CD4-positive, alpha-beta T cell (primary cell): ENCODE measurements at regions not wholly inside any gene's neighbourhood (a gene's known extent, or its start where the extent isn't known, plus 50 kb on each side); places are given as distances from the start of the nearest gene placed in this dataset.

Source experiments
- ATAC-seq: fragments of 200-7000 bp; cut with Tn5 transposase; one replicate; pipeline ENCODE4 v1.10.0; 2022; ENCODE audit warnings: mild to moderate bottlenecking; ENCODE audit not compliant: poor library complexity
- CTCF ChIA-PET: fragments of 350-600 bp; sonication (Branson Sonifier 250); formaldehyde crosslinking; loops from one replicate; lab custom pipeline; 2021; ENCODE audit warnings: antibody characterized with exemption, inconsistent platforms; lab: Charles Lee
- POLR2A ChIA-PET: fragments of 350-600 bp; sonication (Branson Sonifier 250); formaldehyde crosslinking; loops from one replicate; lab custom pipeline; 2021; ENCODE audit warnings: antibody characterized with exemption, inconsistent platforms; lab: Charles Lee
- DNase-seq, 14 experiments: peaks; one replicate each; pipeline ENCODE4 v3.0.0-alpha.2; 2013 to 2020; ENCODE audit warnings: mixed read lengths in 2 of 14
- H3K27ac ChIP-seq, 2 donors: one replicate each; pipeline versions ENCODE4 v1.5.1 to v1.7.0; 2013; ENCODE audit warnings: low read length in 2 of 2, low read depth in 1 of 2, mild to moderate bottlenecking in 1 of 2
- H3K27me3 ChIP-seq, 2 experiments: 1 replicate in 1 of 2; 2 replicates in 1 of 2; pipeline versions ENCODE4 v1.6.1 to v1.7.0; 2013; ENCODE audit warnings: low read length in 2 of 2, control low read depth in 1 of 2, mild to moderate bottlenecking in 1 of 2, moderate library complexity in 1 of 2; ENCODE audit not compliant: insufficient read depth in 2 of 2, control insufficient read depth in 1 of 2
- H3K36me3 ChIP-seq: one replicate; pipeline ENCODE4 v1.6.1; 2013; ENCODE audit warnings: low read length, control low read depth; ENCODE audit not compliant: insufficient read depth
- H3K4me1 ChIP-seq: one replicate; pipeline ENCODE4 v1.6.1; 2013; ENCODE audit warnings: low read length, control low read depth; ENCODE audit not compliant: insufficient read depth
- H3K4me3 ChIP-seq: one replicate; pipeline ENCODE4 v1.5.1; 2013; ENCODE audit warnings: mild to moderate bottlenecking, low read length, moderate library complexity
- H3K9me3 ChIP-seq, 2 experiments: 1 replicate in 1 of 2; 2 replicates in 1 of 2; pipeline versions ENCODE4 v1.6.1 to v1.7.0; 2013; ENCODE audit warnings: low read length in 2 of 2, mild to moderate bottlenecking in 2 of 2, control low read depth in 1 of 2, moderate library complexity in 1 of 2; ENCODE audit not compliant: control insufficient read depth in 1 of 2, insufficient read depth in 1 of 2
- H3K27ac Mint-ChIP-seq: one replicate; pipeline ENCODE4 v1.8.0; 2020; ENCODE audit warnings: mixed read lengths
- H3K27me3 Mint-ChIP-seq: one replicate; pipeline ENCODE4 v1.8.0; 2021; ENCODE audit warnings: mixed read lengths
- H3K36me3 Mint-ChIP-seq: one replicate; pipeline ENCODE4 v1.8.0; 2021; ENCODE audit warnings: low read depth, mixed read lengths
- H3K4me1 Mint-ChIP-seq: one replicate; pipeline ENCODE4 v1.8.0; 2021; ENCODE audit warnings: low read depth, mixed read lengths
- H3K4me3 Mint-ChIP-seq: one replicate; pipeline ENCODE4 v1.8.0; 2020; ENCODE audit warnings: mild to moderate bottlenecking, mixed read lengths
- H3K9me3 Mint-ChIP-seq: one replicate; pipeline ENCODE4 v1.8.0; 2020; ENCODE audit warnings: mixed read lengths
- CTCF ChIP-seq: fragments of 200-600 bp; IDR thresholded peaks from one replicate; pipeline ENCODE4 v1.8.0; 2022; ENCODE audit warnings: antibody characterized with exemption, mild to moderate bottlenecking
- intact Hi-C, 2 experiments: fragments of 100-400 bp; cut with DNase I in 1 of 2; cut with micrococcal nuclease in 1 of 2; formaldehyde crosslinking; loops; one replicate each; pipeline versions ENCODE4 v1.15.1 to v1.9.0; 2023 to 2025; cut with DNase I, micrococcal nuclease

DNA sequence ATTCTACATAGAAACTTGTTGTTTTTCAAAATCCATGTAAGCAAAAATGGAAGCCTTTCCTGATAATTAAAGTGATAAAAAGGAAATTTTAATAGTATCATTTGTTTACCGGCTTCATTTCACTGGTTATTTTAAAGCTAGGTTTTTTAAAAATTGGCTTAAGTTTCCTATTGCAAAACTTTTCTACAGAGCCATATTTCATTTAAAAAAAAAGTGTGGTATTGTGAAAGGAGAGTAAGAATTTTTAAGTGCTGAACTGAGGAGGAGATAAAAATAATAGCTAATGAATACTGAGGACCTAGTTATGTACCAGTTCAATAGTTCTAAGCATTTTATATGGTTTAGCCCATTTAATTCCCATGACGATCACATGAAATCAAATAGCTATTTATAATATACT, 172.2 kb upstream of the COL1A2 start:
- no peaks in the 10 kb centered on the region for H3K27me3 Mint-ChIP-seq
- no peaks in the 10 kb centered on the region for H3K4me1 ChIP-seq
- no peak overlapping the region for H3K4me3 ChIP-seq
- POLR2A ChIA-PET = interaction anchor here (0.6 kb wide), 1 partner anchor 710 kb away, joined by 3 read pairs; no protein-coding TSS in a partner anchor
- no peak for TF ChIP-seq CTCF
- no peaks in the 10 kb centered on the region for H3K36me3 Mint-ChIP-seq
- ATAC-seq = no peak
- no peaks in the 10 kb centered on the region for H3K27me3 ChIP-seq
- H3K27ac ChIP-seq = no peak overlapping the region
- no peaks in the 10 kb centered on the region for H3K36me3 ChIP-seq
- H3K9me3 Mint-ChIP-seq = peaks cover 5% of the 10 kb centered on the region
- no peak overlapping the region for H3K27ac Mint-ChIP-seq
- H3K9me3 ChIP-seq = no peaks in the 10 kb centered on the region
- H3K4me3 Mint-ChIP-seq = no peak overlapping the region
- CTCF ChIA-PET = no interaction called here
- H3K4me1 Mint-ChIP-seq = no peaks in the 10 kb centered on the region
- intact Hi-C loops = no loop called here
- no peak for DNase-seq

- Mint-ChIP-seq H3K27ac (no peak overlapping the region), H3K4me3 (no peak overlapping the region), H3K36me3 (no peaks in the 10 kb centered on the region), H3K4me1 (no peaks in the 10 kb centered on the region), H3K27me3 (no peaks in the 10 kb centered on the region), H3K9me3 (peaks cover 3% of the 10 kb centered on the region)
- ChIA-PET POLR2A (no interaction called here), CTCF (no interaction called here)
- Histone ChIP-seq H3K9me3 (no peaks in the 10 kb centered on the region), H3K4me3 (no peak overlapping the region), H3K36me3 (no peaks in the 10 kb centered on the region), H3K27me3 (no peaks in the 10 kb centered on the region), H3K4me1 (no peaks in the 10 kb centered on the region), H3K27ac (no peak overlapping the region)
- DNase-seq = no peak
- no peak for TF ChIP-seq CTCF
- ATAC-seq = no peak
- intact Hi-C loops = no loop called here
Observed at GRCh38 chr7:94223375-94224084, 171.2 kb upstream of the COL1A2 start.

DNA sequence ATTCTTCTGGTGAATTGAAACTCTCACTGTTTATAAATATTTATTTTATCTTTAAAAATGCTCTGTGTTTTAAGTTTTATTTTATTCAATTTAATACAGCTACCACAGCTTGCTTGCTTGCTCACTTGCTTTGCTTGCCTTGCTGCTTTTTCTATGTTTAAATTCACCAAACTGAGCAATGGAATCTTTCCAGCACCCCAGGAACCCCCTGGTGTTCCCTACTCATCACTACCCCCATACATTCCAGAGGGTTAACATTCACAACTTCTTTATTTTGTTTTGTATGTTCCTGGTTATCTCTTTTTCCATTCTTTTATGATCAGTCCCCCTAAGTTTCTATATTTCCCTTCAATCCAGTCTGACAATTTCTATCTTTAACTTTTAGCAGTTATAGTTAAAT, 166.5 kb upstream of the COL1A2 start:
- H3K9me3 ChIP-seq = no peaks in the 10 kb centered on the region
- ATAC-seq = no peak
- Mint-ChIP-seq H3K36me3 (no peaks in the 10 kb centered on the region), H3K4me3 (no peak overlapping the region), H3K27ac (no peak overlapping the region), H3K9me3 (no peaks in the 10 kb centered on the region), H3K27me3 (peaks cover 10% of the 10 kb centered on the region), H3K4me1 (no peaks in the 10 kb centered on the region)
- intact Hi-C loops = no loop called here
- no peak overlapping the region for H3K27ac ChIP-seq
- no peak for DNase-seq
- H3K4me3 ChIP-seq = no peak overlapping the region
- POLR2A ChIA-PET = no interaction called here
- no peaks in the 10 kb centered on the region for H3K4me1 ChIP-seq
- no peaks in the 10 kb centered on the region for H3K36me3 ChIP-seq
- CTCF ChIA-PET = no interaction called here
- H3K27me3 ChIP-seq = no peaks in the 10 kb centered on the region
- no peak for TF ChIP-seq CTCF
